Tibial nerve (tissue), 4 donors: ENCODE measurements at regions not wholly inside any gene's neighbourhood (a gene's known extent, or its start where the extent isn't known, plus 50 kb on each side); places are given as distances from the start of the nearest gene placed in this dataset.

Source experiments
- DNase-seq, 2 donors: peaks; one replicate each; pipeline ENCODE4 v3.0.0-alpha.2; 2019; ENCODE audit warnings: low spot score in 2 of 2
- H3K27ac ChIP-seq, 4 donors: fragments of 200-600 bp; sonication (generic) in 3 of 4; one replicate each; pipeline ENCODE4 v1.5.1; 2017 to 2019; ENCODE audit warnings: mild to moderate bottlenecking in 1 of 4
- H3K27me3 ChIP-seq, 2 donors: fragments of 200-600 bp; sonication (generic) in 1 of 2; one replicate each; pipeline versions ENCODE4 v1.5.1 to v1.6.0; 2017 to 2019
- H3K36me3 ChIP-seq, 3 donors: fragments of 200-600 bp; sonication (generic); one replicate each; pipeline ENCODE4 v1.5.1; 2018 to 2019
- H3K4me1 ChIP-seq, 4 donors: fragments of 200-600 bp; sonication (generic) in 3 of 4; one replicate each; pipeline ENCODE4 v1.5.1; 2017 to 2019
- H3K4me3 ChIP-seq, 4 donors: fragments of 200-600 bp; sonication (generic) in 3 of 4; one replicate each; pipeline ENCODE4 v1.5.1; 2017 to 2019; ENCODE audit warnings: mild to moderate bottlenecking in 1 of 4, moderate library complexity in 1 of 4
- H3K9me3 ChIP-seq, 4 donors: fragments of 200-600 bp; sonication (generic) in 3 of 4; one replicate each; pipeline ENCODE4 v1.5.1; 2017 to 2019
- CTCF ChIP-seq, 5 experiments: fragments of 200-600 bp in 3 of 5; fragments of 450-650 bp in 2 of 5; sonication (generic) in 3 of 5; IDR thresholded peaks; one replicate each; pipeline ENCODE4 v1.5.1; 2016 to 2019; ENCODE audit warnings: antibody characterized with exemption in 5 of 5, mild to moderate bottlenecking in 3 of 5, moderate library complexity in 2 of 5
- EP300 ChIP-seq, 2 donors: sonication (generic); formaldehyde crosslinking; IDR thresholded peaks; one replicate each; pipeline ENCODE4 v1.6.1; 2017; ENCODE audit warnings: antibody characterized with exemption in 2 of 2, mild to moderate bottlenecking in 1 of 2
- POLR2A ChIP-seq, 2 donors: fragments of 450-650 bp; IDR thresholded peaks; one replicate each; pipeline ENCODE4 v1.6.1; 2017; ENCODE audit warnings: antibody characterized with exemption in 2 of 2, mild to moderate bottlenecking in 2 of 2, moderate library complexity in 2 of 2
- WGBS, 2 donors: methylation state at CpG; one replicate each; pipeline ENCODE4 v1.1.5; 2018; 5-methylcytosine and 5-hydroxymethylcytosine counted together

GRCh38 chr6:2381872-2382661, 136.7 kb upstream of the GMDS start:
- TF ChIP-seq POLR2A (IDR thresholded peaks at IDR 0.05) (no peak), EP300 (IDR thresholded peaks at IDR 0.05) (no peak), CTCF (IDR thresholded peaks at IDR 0.05) (no peak)
- Histone ChIP-seq H3K4me3 (no peak overlapping the region), H3K9me3 (no peaks in the 10 kb centered on the region), H3K36me3 (peaks cover 0 to 8% (median 0%) of the 10 kb centered on the region in 3 donors), H3K27ac (peak overlapping the region in 1 of 4 donors; percentile 6), H3K27me3 (no peaks in the 10 kb centered on the region), H3K4me1 (peaks cover 0 to 7% (median 3%) of the 10 kb centered on the region in 4 donors)
- WGBS, 2 donors, result 74 to 81% methylated on average over 18 of the region's 18 CpGs
- DNase-seq, result no peak

- Histone ChIP-seq H3K36me3 (no peaks in the 10 kb centered on the region), H3K9me3 (no peaks in the 10 kb centered on the region), H3K27ac (no peak overlapping the region), H3K4me3 (no peak overlapping the region), H3K4me1 (peaks cover 0 to 11% (median 3%) of the 10 kb centered on the region in 4 donors), H3K27me3 (no peaks in the 10 kb centered on the region)
- 83 to 87% methylated on average over 9 of the region's 9 CpGs for WGBS, 2 donors
- no peak for TF ChIP-seq CTCF (IDR thresholded peaks at IDR 0.05)
- TF ChIP-seq POLR2A (IDR thresholded peaks at IDR 0.05), result no peak
- TF ChIP-seq EP300 (IDR thresholded peaks at IDR 0.05), result no peak
- DNase-seq, result no peak
Measured at GRCh38 chr6:2378891-2379652, 133.7 kb upstream of the GMDS start.

GRCh38 chr6:2378046-2378657, 132.7 kb upstream of the GMDS start:
- no peak overlapping the region for H3K27ac ChIP-seq
- peaks cover 0 to 11% (median 3%) of the 10 kb centered on the region in 4 donors for H3K4me1 ChIP-seq
- no peaks in the 10 kb centered on the region for H3K9me3 ChIP-seq
- 75 to 80% methylated on average over 2 of the region's 2 CpGs for WGBS, 2 donors
- no peaks in the 10 kb centered on the region for H3K36me3 ChIP-seq
- no peaks in the 10 kb centered on the region for H3K27me3 ChIP-seq
- TF ChIP-seq EP300 (IDR thresholded peaks at IDR 0.05) (no peak), CTCF (IDR thresholded peaks at IDR 0.05) (no peak), POLR2A (IDR thresholded peaks at IDR 0.05) (no peak)
- DNase-seq, result no peak
- H3K4me3 ChIP-seq, result no peak overlapping the region

GRCh38 chr6:2376429-2377355, 131.3 kb upstream of the GMDS start:
- no peaks in the 10 kb centered on the region for H3K36me3 ChIP-seq
- no peaks in the 10 kb centered on the region for H3K27me3 ChIP-seq
- H3K27ac ChIP-seq, result no peak overlapping the region
- H3K4me3 ChIP-seq, result no peak overlapping the region
- no peak for DNase-seq
- 55 to 68% methylated on average over 19 of the region's 19 CpGs for WGBS, 2 donors
- H3K9me3 ChIP-seq, result no peaks in the 10 kb centered on the region
- TF ChIP-seq POLR2A (IDR thresholded peaks at IDR 0.05), result no peak
- TF ChIP-seq EP300 (IDR thresholded peaks at IDR 0.05), result no peak
- TF ChIP-seq CTCF (IDR thresholded peaks at IDR 0.05), result no peak
- H3K4me1 ChIP-seq, result peaks cover 0 to 6% (median 0%) of the 10 kb centered on the region in 4 donors
